MCF 10A (cell line): ENCODE measurements at regions not wholly inside any gene's neighbourhood (a gene's known extent, or its start where the extent isn't known, plus 50 kb on each side); places are given as distances from the start of the nearest gene placed in this dataset.

Experiments
- BruUV-seq: library from RNA; stranded (reverse); fragments of 400-500 nt; replicated peaks from 2 replicates; lab custom pipeline; 2021; lab: Mats Ljungman, UMichigan
- CTCF ChIA-PET: fragments of 300-600 bp; sonication (Branson Sonifier 250); formaldehyde crosslinking; extraction: SDS; loops from one replicate; lab custom pipeline; 2021; ENCODE audit warnings: antibody characterized with exemption, inconsistent platforms; lab: Yijun Ruan, JAX
- POLR2A ChIA-PET: fragments of 300-600, 350-650 bp; sonication (Branson Sonifier 250); formaldehyde crosslinking; extraction: SDS; loops from one replicate; lab custom pipeline; 2020; ENCODE audit warnings: antibody characterized with exemption, inconsistent platforms; lab: Yijun Ruan, JAX
- DNase-seq: peaks from one replicate; pipeline ENCODE4 v3.0.0-alpha.2; 2018; ENCODE audit not compliant: unreplicated experiment
- H3K27ac Mint-ChIP-seq: one replicate; pipeline ENCODE4 v1.8.0; 2022; ENCODE audit warnings: mild to moderate bottlenecking, low read depth, mixed read lengths; ENCODE audit not compliant: unreplicated experiment
- H3K27me3 Mint-ChIP-seq: one replicate; pipeline ENCODE4 v1.8.0; 2022; ENCODE audit warnings: mixed read lengths; ENCODE audit not compliant: insufficient read depth, unreplicated experiment
- H3K36me3 Mint-ChIP-seq: one replicate; pipeline ENCODE4 v1.8.0; 2022; ENCODE audit warnings: mild to moderate bottlenecking, moderate library complexity, mixed read lengths; ENCODE audit not compliant: insufficient read depth, unreplicated experiment
- H3K4me1 Mint-ChIP-seq: one replicate; pipeline ENCODE4 v1.8.0; 2022; ENCODE audit warnings: mixed read lengths; ENCODE audit not compliant: insufficient read depth, unreplicated experiment
- H3K4me3 Mint-ChIP-seq: one replicate; pipeline ENCODE4 v1.8.0; 2022; ENCODE audit warnings: mild to moderate bottlenecking, moderate library complexity, mixed read lengths; ENCODE audit not compliant: unreplicated experiment
- H3K9me3 Mint-ChIP-seq: one replicate; pipeline ENCODE4 v1.8.0; 2022; ENCODE audit warnings: mixed read lengths; ENCODE audit not compliant: unreplicated experiment
- CTCF ChIP-seq: fragments of 200-600 bp; IDR thresholded peaks from one replicate; pipeline ENCODE4 v1.8.0; 2022; ENCODE audit warnings: antibody characterized with exemption, mild to moderate bottlenecking; ENCODE audit not compliant: unreplicated experiment
- intact Hi-C: fragments of 100-400 bp; cut with micrococcal nuclease; formaldehyde crosslinking; loops from 2 replicates; pipeline ENCODE4 v1.14.1; 2022

GRCh38 chr16:35741546-35741945, 2282.1 kb downstream of the TP53TG3F start:
- Mint-ChIP-seq H3K36me3 (peaks cover 6% of the 10 kb centered on the region), H3K4me3 (no peak overlapping the region), H3K4me1 (peaks cover 12% of the 10 kb centered on the region), H3K9me3 (peaks cover 67% of the 10 kb centered on the region), H3K27ac (no peak overlapping the region), H3K27me3 (no peaks in the 10 kb centered on the region)
- BruUV-seq, result no TSS peak
- DNase-seq, result no peak
- ChIA-PET CTCF (no interaction called here), POLR2A (no interaction called here)
- TF ChIP-seq CTCF, result no peak
- intact Hi-C loops, result no loop called here

GRCh38 chr16:35743101-35743692, 2283.8 kb downstream of the TP53TG3F start:
- no TSS peak for BruUV-seq
- intact Hi-C loops, result no loop called here
- ChIA-PET CTCF (interaction anchor here (0.6 to 0.7 kb wide), 2 partner anchors 31 to 42 kb away, joined by 4 read pairs; no protein-coding TSS in a partner anchor), POLR2A (no interaction called here)
- Mint-ChIP-seq H3K9me3 (peaks cover 58% of the 10 kb centered on the region), H3K27me3 (no peaks in the 10 kb centered on the region), H3K27ac (no peak overlapping the region), H3K4me1 (peaks cover 12% of the 10 kb centered on the region), H3K36me3 (peaks cover 6% of the 10 kb centered on the region), H3K4me3 (no peak overlapping the region)
- no peak for DNase-seq
- no peak for TF ChIP-seq CTCF

- POLR2A ChIA-PET, result no interaction called here
- no peak for DNase-seq
- intact Hi-C loops, result no loop called here
- Mint-ChIP-seq H3K4me1 (peaks cover 12% of the 10 kb centered on the region), H3K27me3 (no peaks in the 10 kb centered on the region), H3K4me3 (no peak overlapping the region), H3K36me3 (peaks cover 6% of the 10 kb centered on the region), H3K9me3 (peaks cover 49% of the 10 kb centered on the region), H3K27ac (no peak overlapping the region)
- CTCF ChIA-PET, result interaction anchor here (0.7 kb wide), 1 partner anchor 30 kb away, joined by 4 read pairs; no protein-coding TSS in a partner anchor
- TF ChIP-seq CTCF, result no peak
- no TSS peak for BruUV-seq
These were observed 2284.7 kb downstream of the TP53TG3F start for GRCh38 chr16:35744084-35744483.

- no peak overlapping the region for H3K4me3 Mint-ChIP-seq
- H3K27ac Mint-ChIP-seq, result no peak overlapping the region
- TF ChIP-seq CTCF, result no peak
- H3K36me3 Mint-ChIP-seq, result peaks cover 6% of the 10 kb centered on the region
- ChIA-PET CTCF (no interaction called here), POLR2A (no interaction called here)
- no TSS peak for BruUV-seq
- DNase-seq, result no peak
- no peaks in the 10 kb centered on the region for H3K27me3 Mint-ChIP-seq
- intact Hi-C loops, result no loop called here
- peaks cover 12% of the 10 kb centered on the region for H3K4me1 Mint-ChIP-seq
- H3K9me3 Mint-ChIP-seq, result peaks cover 43% of the 10 kb centered on the region
These were observed 2285.3 kb downstream of the TP53TG3F start for GRCh38 chr16:35744726-35745125.
